SU-DHL-6 (cell line): ENCODE measurements at regions not wholly inside any gene's neighbourhood (a gene's known extent, or its start where the extent isn't known, plus 50 kb on each side); places are given as distances from the start of the nearest gene placed in this dataset.

Experiments used
- CTCF ChIP-seq: fragments of 200-600 bp; sonication (generic); IDR thresholded peaks from one replicate; pipeline ENCODE4 v1.5.1; 2017; ENCODE audit warnings: antibody characterized with exemption, mild to moderate bottlenecking, low read length, moderate library complexity; ENCODE audit not compliant: insufficient read depth, poor library complexity, severe bottlenecking
- EZH2phosphoT487 ChIP-seq: fragments of 200-600 bp; sonication (generic), shearing (Covaris generic); conservative IDR thresholded peaks from 2 replicates; pipeline ENCODE4 v1.6.1; 2018; ENCODE audit warnings: mild to moderate bottlenecking, antibody characterized with exemption, low read length, moderate library complexity, mixed read lengths

GRCh38 chr10:35913628-35914027, 271.5 kb upstream of the FZD8 start:
- TF ChIP-seq CTCF: no peak
- TF ChIP-seq EZH2phosphoT487: no peak
